Heart right ventricle (tissue), 16 donors: ENCODE measurements at regions not wholly inside any gene's neighbourhood (a gene's known extent, or its start where the extent isn't known, plus 50 kb on each side); places are given as distances from the start of the nearest gene placed in this dataset.

Experiments
- ATAC-seq, 8 donors: fragments of 200-7000 bp; cut with Tn5 transposase; one replicate each; pipeline ENCODE4 v1.9.1; 2020; ENCODE audit warnings: mild to moderate bottlenecking in 8 of 8, moderate library complexity in 8 of 8, moderate number of reproducible peaks in 1 of 8
- DNase-seq, 2 donors: peaks; one replicate each; pipeline ENCODE4 v3.0.0-alpha.2; 2020
- H3K27ac ChIP-seq, 10 donors: fragments of 200-600 bp; sonication (generic) in 2 of 10; one replicate each; pipeline versions ENCODE4 v1.5.0 to v1.8.0; 2020 to 2022; ENCODE audit warnings: mild to moderate bottlenecking in 3 of 10
- H3K27me3 ChIP-seq, 7 donors: fragments of 200-600 bp; one replicate each; pipeline ENCODE4 v1.8.0; 2021 to 2022; ENCODE audit warnings: mild to moderate bottlenecking in 2 of 7
- H3K36me3 ChIP-seq, 9 donors: fragments of 200-600 bp; sonication (generic) in 1 of 9; one replicate each; pipeline versions ENCODE4 v1.5.0 to v1.8.0; 2020 to 2022; ENCODE audit warnings: mild to moderate bottlenecking in 2 of 9
- H3K4me1 ChIP-seq, 9 donors: fragments of 200-600 bp; sonication (generic) in 1 of 9; one replicate each; pipeline versions ENCODE4 v1.5.0 to v1.8.0; 2020 to 2022; ENCODE audit warnings: mild to moderate bottlenecking in 4 of 9
- H3K4me3 ChIP-seq, 10 donors: fragments of 200-600 bp; sonication (generic) in 2 of 10; one replicate each; pipeline versions ENCODE4 v1.5.0 to v1.8.0; 2020 to 2022; ENCODE audit warnings: mild to moderate bottlenecking in 7 of 10, moderate library complexity in 2 of 10
- H3K9me3 ChIP-seq, 11 donors: fragments of 200-600 bp in 10 of 11; sonication (generic) in 2 of 11; one replicate each; pipeline versions ENCODE4 v1.5.0 to v1.8.0; 2013 to 2022; ENCODE audit warnings: mild to moderate bottlenecking in 2 of 11, control low read depth in 1 of 11, moderate library complexity in 1 of 11
- CTCF ChIP-seq, 9 donors: fragments of 200-600 bp; sonication (generic) in 2 of 9; IDR thresholded peaks; one replicate each; pipeline versions ENCODE4 v1.5.0 to v1.8.0; 2021 to 2022; ENCODE audit warnings: antibody characterized with exemption in 9 of 9, mild to moderate bottlenecking in 5 of 9, moderate library complexity in 1 of 9
- WGBS, 2 donors: extraction: QIAGEN DNeasy Blood & Tissue Kit; methylation state at CpG; one replicate each; pipeline ENCODE4 v1.1.7; 2013; ENCODE audit warnings: inconsistent platforms in 1 of 2; 5-methylcytosine and 5-hydroxymethylcytosine counted together
- intact Hi-C, 10 donors: fragments of 100-400 bp; cut with DNase I; formaldehyde crosslinking; loops; one replicate each; pipeline versions ENCODE4 v1.11.1 to v1.14.2; 2022
- donor health status: Arrhythmogenic right ventricular cardiomyopathy.
- donor health status: ischemic (EF 13 %, LVEDD 7.1; RV severe dilation, severe dysfunction).
- donor health status: healthy with polysubstance abuse.
- donor health status: DM: no; HTN: yes; CAD: no.
- donor health status: DM: no; HTN: no; CAD: no.
- donor health status: ischemic (EF 25% LVEDD 6.9; RV normal size, moderate dysfunction).
- donor health status: ischemic (EF 25% LVEDD 5.7; RV mildly dilated, moderate dysfunction).
- donor health status: healthy.
- donor health status: DM: yes; HTN: yes; CAD: no.
- donor health status: Ischemic cardiomyopathy.
- donor health status: ischemic (EF 35%, LVEDD 5.7; RV mildly dilated, moderate dysfunction).
- donor health status: nonischemic (EF 11% LVEDD 7.7; RV severe dilation, severe dysfunction).
- donor health status: DM: yes; HTN: yes; CAD: no.
- donor health status: PGD.
- donor health status: ischemic (EF 29% LVEDD 5.4; RV normal size, mild dysfunction).
- donor health status: nonischemic (EF 23%, LVEDD 6.1; RV moderate dilation, normal function).

- no peak for ATAC-seq
- WGBS, 2 donors, result 87 to 89% methylated on average over 12 of the region's 12 CpGs
- Histone ChIP-seq H3K4me3 (no peak overlapping the region), H3K27me3 (peaks cover 0 to 4% (median 0%) of the 10 kb centered on the region in 7 donors), H3K36me3 (no peaks in the 10 kb centered on the region), H3K9me3 (peaks cover 0 to 3% (median 0%) of the 10 kb centered on the region in 11 donors), H3K4me1 (no peaks in the 10 kb centered on the region), H3K27ac (no peak overlapping the region)
- no peak for TF ChIP-seq CTCF (IDR thresholded peaks at IDR 0.05)
- intact Hi-C loops, result no loop called here
- no peak for DNase-seq
These were observed 406.8 kb upstream of the SULF2 start for GRCh38 chr20:48192109-48192508.

GRCh38 chr20:48191200-48191599, 405.9 kb upstream of the SULF2 start:
- Histone ChIP-seq H3K4me1 (no peaks in the 10 kb centered on the region), H3K9me3 (peaks cover 0 to 3% (median 0%) of the 10 kb centered on the region in 11 donors), H3K27ac (no peak overlapping the region), H3K4me3 (no peak overlapping the region), H3K27me3 (peaks cover 0 to 4% (median 0%) of the 10 kb centered on the region in 7 donors), H3K36me3 (no peaks in the 10 kb centered on the region)
- intact Hi-C loops, result no loop called here
- WGBS, 2 donors, result 82 to 83% methylated on average over 3 of the region's 3 CpGs
- no peak for TF ChIP-seq CTCF (IDR thresholded peaks at IDR 0.05)
- DNase-seq (no peak), ATAC-seq (no peak)

GRCh38 chr20:48190757-48191156, 405.5 kb upstream of the SULF2 start:
- Histone ChIP-seq H3K36me3 (no peaks in the 10 kb centered on the region), H3K27ac (no peak overlapping the region), H3K4me3 (no peak overlapping the region), H3K27me3 (peaks cover 0 to 3% (median 0%) of the 10 kb centered on the region in 7 donors), H3K4me1 (no peaks in the 10 kb centered on the region), H3K9me3 (peaks cover 0 to 3% (median 0%) of the 10 kb centered on the region in 11 donors)
- TF ChIP-seq CTCF (IDR thresholded peaks at IDR 0.05), result no peak
- intact Hi-C loops, result no loop called here
- WGBS, 2 donors, result 67 to 69% methylated on average over 4 of the region's 4 CpGs
- DNase-seq (no peak), ATAC-seq (no peak)

- intact Hi-C loops, result no loop called here
- 69% methylated on average over 4 of the region's 4 CpGs for WGBS, 2 donors
- Histone ChIP-seq H3K27ac (no peak overlapping the region), H3K9me3 (peaks cover 0 to 3% (median 0%) of the 10 kb centered on the region in 11 donors), H3K4me3 (no peak overlapping the region), H3K36me3 (no peaks in the 10 kb centered on the region), H3K4me1 (no peaks in the 10 kb centered on the region), H3K27me3 (peaks cover 0 to 3% (median 0%) of the 10 kb centered on the region in 7 donors)
- DNase-seq (no peak), ATAC-seq (no peak)
- TF ChIP-seq CTCF (IDR thresholded peaks at IDR 0.05), result peak in 6 of 9 donors; percentile 11 to 46 (median 14)
These were observed 403.9 kb upstream of the SULF2 start for GRCh38 chr20:48189181-48189580.
